Karpas-422 (cell line): ENCODE measurements at regions not wholly inside any gene's neighbourhood (a gene's known extent, or its start where the extent isn't known, plus 50 kb on each side); places are given as distances from the start of the nearest gene placed in this dataset.
A peak's percentile ranks its signal among the peaks of the same experiment; 100 is the strongest.
"Not testable (repeated sequence)": the region's sequence is repeated elsewhere in the genome, so short reads cannot be mapped to it uniquely, and the experiment has no call there.

Experiments
- DNase-seq: peaks from one replicate; pipeline ENCODE4 v3.0.0-alpha.2; 2015
- H2AFZ ChIP-seq: fragments of 200-600 bp; sonication (generic); 2 replicates; pipeline ENCODE4 v1.6.1; 2014; ENCODE audit warnings: antibody characterized with exemption, low read length, mixed read lengths
- H3K27ac ChIP-seq: fragments of 200-600 bp; sonication (generic); 2 replicates; pipeline ENCODE4 v1.5.1; 2014; ENCODE audit warnings: mild to moderate bottlenecking, low read length, moderate library complexity
- H3K27me3 ChIP-seq: fragments of 200-600 bp; sonication (generic); 2 replicates; pipeline ENCODE4 v1.6.1; 2014; ENCODE audit warnings: low read length, mixed read lengths
- H3K36me3 ChIP-seq: fragments of 200-600 bp; sonication (generic); 2 replicates; pipeline ENCODE4 v1.6.1; 2014; ENCODE audit warnings: low read length, mixed read lengths; ENCODE audit not compliant: insufficient read depth
- H3K4me1 ChIP-seq: fragments of 200-600 bp; sonication (generic); 2 replicates; pipeline ENCODE4 v1.6.1; 2014; ENCODE audit warnings: mild to moderate bottlenecking, low read length, mixed read lengths
- H3K4me2 ChIP-seq: fragments of 200-600 bp; sonication (generic); 2 replicates; pipeline ENCODE4 v1.6.1; 2014; ENCODE audit warnings: low read length, low read depth, mild to moderate bottlenecking; ENCODE audit not compliant: poor library complexity, severe bottlenecking
- H3K4me3 ChIP-seq: fragments of 200-600 bp; sonication (generic); 2 replicates; pipeline ENCODE4 v1.5.1; 2014; ENCODE audit warnings: mild to moderate bottlenecking, antibody characterized with exemption, low read length, mixed read lengths
- H3K79me2 ChIP-seq: fragments of 200-600 bp; sonication (generic); 2 replicates; pipeline ENCODE4 v1.6.1; 2014; ENCODE audit warnings: mild to moderate bottlenecking, low read length, mixed read lengths
- H3K9ac ChIP-seq: fragments of 200-600 bp; sonication (generic); 2 replicates; pipeline ENCODE4 v1.6.0; 2014; ENCODE audit warnings: low read length
- H3K9me2 ChIP-seq: fragments of 200-600 bp; sonication (generic), shearing (Covaris generic); replicated peaks from 2 replicates; pipeline ENCODE4 v1.6.0; 2014; ENCODE audit warnings: mild to moderate bottlenecking, low read length, moderate library complexity; ENCODE audit not compliant: insufficient read depth
- H3K9me3 ChIP-seq: fragments of 300-700, 200-600 bp; sonication (generic); 2 replicates; pipeline ENCODE4 v1.6.1; 2014; ENCODE audit warnings: low read length, mixed read lengths
- H4K20me1 ChIP-seq: fragments of 200-600 bp; sonication (generic); 2 replicates; pipeline ENCODE4 v1.6.1; 2014; ENCODE audit warnings: mild to moderate bottlenecking, antibody characterized with exemption, low read length, low read depth; ENCODE audit not compliant: insufficient read depth

GRCh38 chr12:46480724-46481123, 108.2 kb upstream of the SLC38A2 start:
- DNase-seq, result no peak
- Histone ChIP-seq H3K27ac (no peak overlapping the region), H2AFZ (no peak overlapping the region), H3K4me1 (no peaks in the 10 kb centered on the region), H3K27me3 (no peaks in the 10 kb centered on the region), H3K79me2 (no peaks in the 10 kb centered on the region), H3K36me3 (no peaks in the 10 kb centered on the region), H3K4me2 (no peak overlapping the region), H3K4me3 (no peak overlapping the region), H3K9ac (no peak overlapping the region), H3K9me3 (no peaks in the 10 kb centered on the region), H3K9me2 (no peaks in the 10 kb centered on the region), H4K20me1 (no peaks in the 10 kb centered on the region)

- H3K27ac ChIP-seq, result no peak overlapping the region
- H3K9me2 ChIP-seq, result no peaks in the 10 kb centered on the region
- H3K4me1 ChIP-seq, result no peaks in the 10 kb centered on the region
- no peak overlapping the region for H3K9ac ChIP-seq
- no peak for DNase-seq
- H3K4me2 ChIP-seq, result no peak overlapping the region
- H4K20me1 ChIP-seq, result no peaks in the 10 kb centered on the region
- H3K27me3 ChIP-seq, result no peaks in the 10 kb centered on the region
- no peak overlapping the region for H3K4me3 ChIP-seq
- H3K36me3 ChIP-seq, result no peaks in the 10 kb centered on the region
- H2AFZ ChIP-seq, result no peak overlapping the region
- H3K79me2 ChIP-seq, result no peaks in the 10 kb centered on the region
- H3K9me3 ChIP-seq, result no peaks in the 10 kb centered on the region
These were observed 107.7 kb upstream of the SLC38A2 start for GRCh38 chr12:46480316-46480715.

- H3K27ac ChIP-seq, result no peak overlapping the region
- H3K9me2 ChIP-seq, result no peaks in the 10 kb centered on the region
- H3K36me3 ChIP-seq, result no peaks in the 10 kb centered on the region
- no peak overlapping the region for H3K9ac ChIP-seq
- no peaks in the 10 kb centered on the region for H4K20me1 ChIP-seq
- H3K79me2 ChIP-seq, result no peaks in the 10 kb centered on the region
- no peak overlapping the region for H3K4me3 ChIP-seq
- no peaks in the 10 kb centered on the region for H3K4me1 ChIP-seq
- no peak for DNase-seq
- H3K4me2 ChIP-seq, result no peak overlapping the region
- H2AFZ ChIP-seq, result no peak overlapping the region
- H3K9me3 ChIP-seq, result no peaks in the 10 kb centered on the region
- no peaks in the 10 kb centered on the region for H3K27me3 ChIP-seq
These were observed 105.5 kb upstream of the SLC38A2 start for GRCh38 chr12:46478123-46478522.

GRCh38 chr12:46477541-46477940, 105.0 kb upstream of the SLC38A2 start:
- Histone ChIP-seq H4K20me1 (no peaks in the 10 kb centered on the region), H3K9me3 (no peaks in the 10 kb centered on the region), H3K27me3 (no peaks in the 10 kb centered on the region), H3K79me2 (no peaks in the 10 kb centered on the region), H3K4me2 (no peak overlapping the region), H3K4me1 (no peaks in the 10 kb centered on the region), H3K27ac (no peak overlapping the region), H3K9ac (no peak overlapping the region), H3K4me3 (no peak overlapping the region), H3K36me3 (no peaks in the 10 kb centered on the region), H2AFZ (no peak overlapping the region), H3K9me2 (no peaks in the 10 kb centered on the region)
- DNase-seq, result no peak

GRCh38 chr12:46475972-46476645, 103.5 kb upstream of the SLC38A2 start:
- Histone ChIP-seq H2AFZ (no peak overlapping the region), H3K79me2 (no peaks in the 10 kb centered on the region), H3K4me2 (no peak overlapping the region), H3K9ac (no peak overlapping the region), H3K4me3 (no peak overlapping the region), H3K27me3 (no peaks in the 10 kb centered on the region), H3K36me3 (no peaks in the 10 kb centered on the region), H3K27ac (no peak overlapping the region), H3K4me1 (no peaks in the 10 kb centered on the region), H4K20me1 (no peaks in the 10 kb centered on the region), H3K9me2 (no peaks in the 10 kb centered on the region), H3K9me3 (no peaks in the 10 kb centered on the region)
- no peak for DNase-seq

GRCh38 chr12:46474385-46474784, 101.8 kb upstream of the SLC38A2 start:
- DNase-seq, result not testable (repeated sequence)

GRCh38 chr12:46473634-46474329, 101.2 kb upstream of the SLC38A2 start:
- Histone ChIP-seq H2AFZ (peak overlapping the region; percentile 67; the same call in 1 of the 2 replicates), H4K20me1 (no peaks in the 10 kb centered on the region), H3K4me1 (no peaks in the 10 kb centered on the region), H3K9me3 (no peaks in the 10 kb centered on the region), H3K36me3 (no peaks in the 10 kb centered on the region), H3K9ac (no peak overlapping the region), H3K79me2 (no peaks in the 10 kb centered on the region), H3K27ac (no peak overlapping the region), H3K27me3 (no peaks in the 10 kb centered on the region), H3K4me3 (no peak overlapping the region), H3K4me2 (no peak overlapping the region), H3K9me2 (no peaks in the 10 kb centered on the region)
- no peak for DNase-seq

More at GRCh38 chr12:46474385-46474784, 101.8 kb upstream of the SLC38A2 start:
- H3K4me2 ChIP-seq, H3K4me1 ChIP-seq, H3K79me2 ChIP-seq, H3K36me3 ChIP-seq, H3K27ac ChIP-seq, H4K20me1 ChIP-seq, H3K9me3 ChIP-seq, H3K4me3 ChIP-seq, H3K27me3 ChIP-seq, H3K9me2 ChIP-seq, H2AFZ ChIP-seq, H3K9ac ChIP-seq: not testable (repeated sequence)

GRCh38 chr12:46472893-46473633, 100.5 kb upstream of the SLC38A2 start:
- Histone ChIP-seq H3K79me2 (no peaks in the 10 kb centered on the region), H3K9me2 (no peaks in the 10 kb centered on the region), H3K4me2 (no peak overlapping the region), H3K9me3 (no peaks in the 10 kb centered on the region), H4K20me1 (no peaks in the 10 kb centered on the region), H3K27ac (no peak overlapping the region), H2AFZ (no peak overlapping the region), H3K9ac (no peak overlapping the region), H3K27me3 (no peaks in the 10 kb centered on the region), H3K4me1 (no peaks in the 10 kb centered on the region), H3K36me3 (no peaks in the 10 kb centered on the region), H3K4me3 (no peak overlapping the region)
- no peak for DNase-seq
